ENCODE measurements at regions not wholly inside any gene's neighbourhood (a gene's known extent, or its start where the extent isn't known, plus 50 kb on each side); places are given as distances from the start of the nearest gene placed in this dataset.

DNA sequence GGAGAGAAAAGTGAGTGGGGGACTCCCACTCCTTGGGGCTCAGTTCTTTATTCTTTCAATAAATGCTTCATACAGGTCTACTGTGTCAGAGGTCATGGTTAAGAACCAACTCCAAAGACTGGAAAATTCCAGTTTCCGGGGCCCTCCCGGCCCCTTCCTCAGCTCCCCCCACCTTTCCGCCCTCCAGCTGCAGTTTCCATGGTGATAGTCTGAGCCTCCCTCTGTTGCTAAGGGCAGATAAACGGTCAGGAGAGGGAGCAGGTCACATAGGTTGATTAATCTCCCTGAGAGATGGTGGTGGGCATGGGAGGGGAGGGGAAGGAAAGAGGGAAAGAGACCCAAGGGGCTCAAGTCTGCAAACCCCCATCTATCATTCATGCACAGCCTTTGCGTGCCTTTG lies 131.5 kb upstream of the USP29 start (continued):
- TF ChIP-seq, protein P1, sequence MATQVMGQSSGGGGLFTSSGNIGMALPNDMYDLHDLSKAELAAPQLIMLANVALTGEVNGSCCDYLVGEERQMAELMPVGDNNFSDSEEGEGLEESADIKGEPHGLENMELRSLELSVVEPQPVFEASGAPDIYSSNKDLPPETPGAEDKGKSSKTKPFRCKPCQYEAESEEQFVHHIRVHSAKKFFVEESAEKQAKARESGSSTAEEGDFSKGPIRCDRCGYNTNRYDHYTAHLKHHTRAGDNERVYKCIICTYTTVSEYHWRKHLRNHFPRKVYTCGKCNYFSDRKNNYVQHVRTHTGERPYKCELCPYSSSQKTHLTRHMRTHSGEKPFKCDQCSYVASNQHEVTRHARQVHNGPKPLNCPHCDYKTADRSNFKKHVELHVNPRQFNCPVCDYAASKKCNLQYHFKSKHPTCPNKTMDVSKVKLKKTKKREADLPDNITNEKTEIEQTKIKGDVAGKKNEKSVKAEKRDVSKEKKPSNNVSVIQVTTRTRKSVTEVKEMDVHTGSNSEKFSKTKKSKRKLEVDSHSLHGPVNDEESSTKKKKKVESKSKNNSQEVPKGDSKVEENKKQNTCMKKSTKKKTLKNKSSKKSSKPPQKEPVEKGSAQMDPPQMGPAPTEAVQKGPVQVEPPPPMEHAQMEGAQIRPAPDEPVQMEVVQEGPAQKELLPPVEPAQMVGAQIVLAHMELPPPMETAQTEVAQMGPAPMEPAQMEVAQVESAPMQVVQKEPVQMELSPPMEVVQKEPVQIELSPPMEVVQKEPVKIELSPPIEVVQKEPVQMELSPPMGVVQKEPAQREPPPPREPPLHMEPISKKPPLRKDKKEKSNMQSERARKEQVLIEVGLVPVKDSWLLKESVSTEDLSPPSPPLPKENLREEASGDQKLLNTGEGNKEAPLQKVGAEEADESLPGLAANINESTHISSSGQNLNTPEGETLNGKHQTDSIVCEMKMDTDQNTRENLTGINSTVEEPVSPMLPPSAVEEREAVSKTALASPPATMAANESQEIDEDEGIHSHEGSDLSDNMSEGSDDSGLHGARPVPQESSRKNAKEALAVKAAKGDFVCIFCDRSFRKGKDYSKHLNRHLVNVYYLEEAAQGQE (IDR thresholded peaks at IDR 0.05; ENCODE audit: low read depth): no peak
- no peak for TF ChIP-seq EZH2phosphoT487 (IDR thresholded peaks at IDR 0.05; ENCODE audit: borderline replicate concordance)

- POLR2A ChIA-PET: no interaction called here
- no TSS peak for BruUV-seq (replicated peaks)
- intact Hi-C loops (cut with micrococcal nuclease): no loop called here
- H3K4me2 ChIP-seq (ENCODE audit: low read length): no peak overlapping the region
- no peaks in the 10 kb centered on the region for H3K79me2 ChIP-seq (ENCODE audit: insufficient read depth, low read length)
- ATAC-seq (no peak), DNase-seq (ENCODE audit: low read depth, low spot score) (no peak)
- no peaks in the 10 kb centered on the region for H3K36me3 ChIP-seq (ENCODE audit: control insufficient read depth in 1 of 2, insufficient read depth in 2 of 2, low read length in 2 of 2)
- no peak overlapping the region for H3K4me3 ChIP-seq (replicated peaks in 1 of 2; ENCODE audit: low read depth in 1 of 2, low read length in 2 of 2)
- peaks cover 15 to 41% of the 10 kb centered on the region in 2 experiments; a peak in 2 of 4 replicates for H3K9me3 ChIP-seq (ENCODE audit: control insufficient read depth in 1 of 2, insufficient read depth in 1 of 2, low read depth in 1 of 2, low read length in 2 of 2)
- CTCF ChIA-PET: no interaction called here
- H3K27ac ChIP-seq (ENCODE audit: low read depth, low read length): no peak overlapping the region
- H3K4me1 ChIP-seq (ENCODE audit: control insufficient read depth in 1 of 2, insufficient read depth in 2 of 2, low read length in 2 of 2): no peaks in the 10 kb centered on the region
- H3K9ac ChIP-seq (ENCODE audit: low read length): no peak overlapping the region
- H3K27me3 ChIP-seq (ENCODE audit: insufficient read depth, low read length): no peaks in the 10 kb centered on the region
- RAD21 ChIA-PET (ENCODE audit: low non-redundant PET in 1 of 2, low total read pairs in 2 of 2, uncharacterized antibody in 2 of 2, unreplicated experiment in 2 of 2): no interaction called here
- no peaks in the 10 kb centered on the region for H4K20me1 ChIP-seq (ENCODE audit: insufficient read depth)
- H3K9me2 ChIP-seq (ENCODE audit: insufficient read depth): no peaks in the 10 kb centered on the region
- H2AFZ ChIP-seq (ENCODE audit: low read depth, low read length, poor library complexity, severe bottlenecking): no peak overlapping the region
- no peak for TF ChIP-seq POLR2A (IDR thresholded peaks at IDR 0.05; ENCODE audit: borderline replicate concordance, extremely low read depth, insufficient read depth, insufficient read length)
- TF ChIP-seq JUND (IDR thresholded peaks at IDR 0.05): no peak
- no peak for TF ChIP-seq CTCF (IDR thresholded peaks at IDR 0.05 in 2 of 3, conservative IDR thresholded peaks at IDR 0.05 in 1 of 3; ENCODE audit: borderline replicate concordance in 1 of 3, insufficient read depth in 1 of 3, low read depth in 2 of 3, low read length in 2 of 3)
- TF ChIP-seq, protein P1 (IDR thresholded peaks at IDR 0.05; ENCODE audit: low read depth): no peak
- no peak for TF ChIP-seq ATF3 (IDR thresholded peaks at IDR 0.05)
- no peak for TF ChIP-seq FOSL1 (IDR thresholded peaks at IDR 0.05; ENCODE audit: low read depth)
- no peak for TF ChIP-seq POLR2AphosphoS5 (IDR thresholded peaks at IDR 0.05; ENCODE audit: low read depth, low read length)
- TF ChIP-seq ZNF274 (IDR thresholded peaks at IDR 0.05; ENCODE audit: low read depth, low read length): no peak
- no peak for TF ChIP-seq SIN3A (IDR thresholded peaks at IDR 0.05; ENCODE audit: low read depth)
- no peak for TF ChIP-seq SRF (IDR thresholded peaks at IDR 0.05; ENCODE audit: low read depth)
- no peak for TF ChIP-seq ZFX (IDR thresholded peaks at IDR 0.05)
- no peak for TF ChIP-seq ZBTB33 (IDR thresholded peaks at IDR 0.05; ENCODE audit: extremely low read depth, insufficient replicate concordance, low read length)
- no peak for TF ChIP-seq CBX3 (IDR thresholded peaks at IDR 0.05; ENCODE audit: low read depth)
- TF ChIP-seq ELF1 (IDR thresholded peaks at IDR 0.05; ENCODE audit: borderline replicate concordance, low read depth): no peak
Observed at GRCh38 chr19:56991912-56992311, 127.9 kb upstream of the USP29 start.
